ENCODE measurements at regions not wholly inside any gene's neighbourhood (a gene's known extent, or its start where the extent isn't known, plus 50 kb on each side); places are given as distances from the start of the nearest gene placed in this dataset.

DNA sequence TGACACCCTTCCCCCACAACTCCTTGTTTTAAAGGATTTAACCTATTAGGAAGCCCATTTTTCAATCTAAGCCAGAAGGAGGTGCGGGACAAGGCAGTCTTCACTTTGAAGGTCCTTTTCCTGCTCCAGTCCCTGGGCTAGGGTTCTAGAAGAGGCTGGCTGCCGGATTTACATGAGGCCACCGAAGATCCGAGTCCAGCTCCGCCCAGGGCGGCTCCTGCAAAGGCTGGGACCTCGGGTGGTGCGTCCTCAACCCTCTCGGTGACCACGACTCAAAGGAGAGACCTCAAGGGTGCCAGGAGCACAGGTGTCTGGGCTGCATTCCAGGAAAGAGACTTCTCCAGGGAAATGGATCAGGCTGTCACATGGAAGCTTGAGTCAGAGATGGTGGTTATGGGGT, 471.6 kb downstream of the PCDH19 start:
- H2BK15ac ChIP-seq (ENCODE audit: low read depth, poor library complexity, severe bottlenecking): no peak overlapping the region
- H2BK5ac ChIP-seq (ENCODE audit: low read depth, low read length, poor library complexity, severe bottlenecking): no peak overlapping the region
- no peak overlapping the region for H4K91ac ChIP-seq (ENCODE audit: low read length)
- no peak overlapping the region for H2AFZ ChIP-seq (ENCODE audit: low read depth, low read length)
- H2BK120ac ChIP-seq (ENCODE audit: low read depth, low read length): no peak overlapping the region
- H3K27me3 ChIP-seq (ENCODE audit: control insufficient read depth in 1 of 2, insufficient read depth in 1 of 2, low read length in 2 of 2): peaks cover 0 to 6% of the 10 kb centered on the region in 2 experiments
- no peaks in the 10 kb centered on the region for H3K36me3 ChIP-seq (ENCODE audit: control insufficient read depth in 1 of 2, insufficient read depth in 2 of 2, low read depth in 1 of 2, low read length in 2 of 2)
- no peak overlapping the region for H3K18ac ChIP-seq (ENCODE audit: low read depth in 1 of 2, low read length in 2 of 2)
- no peak overlapping the region for H4K8ac ChIP-seq (ENCODE audit: low read length)
- WGBS: 80% methylated on average over 10 of the region's 10 CpGs
- no peak overlapping the region for H3K4ac ChIP-seq (ENCODE audit: low read depth in 1 of 2, low read length in 2 of 2)
- no peaks in the 10 kb centered on the region for H3K79me1 ChIP-seq (replicated peaks; ENCODE audit: low read length, poor library complexity, severe bottlenecking)
- H3K4me2 ChIP-seq (ENCODE audit: low read length, poor library complexity, severe bottlenecking): no peak overlapping the region
- DNase-seq: no peak
- H2AK5ac ChIP-seq (ENCODE audit: low read length, severe bottlenecking): no peak overlapping the region
- H3K23ac ChIP-seq (ENCODE audit: low read length in 2 of 2): no peak overlapping the region
- no peaks in the 10 kb centered on the region for H3K9me3 ChIP-seq (ENCODE audit: control insufficient read depth, low read length)
- H3K27ac ChIP-seq (ENCODE audit: low read length, poor library complexity, severe bottlenecking): no peak overlapping the region
- H3K4me3 ChIP-seq (ENCODE audit: insufficient read depth in 1 of 2, low read depth in 1 of 2, low read length in 2 of 2): no peak overlapping the region
- H3K14ac ChIP-seq (ENCODE audit: low read length in 2 of 2): no peak overlapping the region
- no peaks in the 10 kb centered on the region for H3K4me1 ChIP-seq (ENCODE audit: control insufficient read depth, insufficient read depth, low read depth, low read length)
- no peak overlapping the region for H2BK12ac ChIP-seq (ENCODE audit: low read length in 2 of 2)
- no peak overlapping the region for H3K9ac ChIP-seq (ENCODE audit: low read length)

- no peak overlapping the region for H2BK12ac ChIP-seq (ENCODE audit: low read length in 2 of 2)
- no peak overlapping the region for H2BK15ac ChIP-seq (ENCODE audit: low read depth, poor library complexity, severe bottlenecking)
- no peak overlapping the region for H2AK5ac ChIP-seq (ENCODE audit: low read length, severe bottlenecking)
- H3K27me3 ChIP-seq (ENCODE audit: control insufficient read depth in 1 of 2, insufficient read depth in 1 of 2, low read length in 2 of 2): no peaks in the 10 kb centered on the region
- H3K18ac ChIP-seq (ENCODE audit: low read depth in 1 of 2, low read length in 2 of 2): no peak overlapping the region
- H3K4ac ChIP-seq (ENCODE audit: low read depth in 1 of 2, low read length in 2 of 2): no peak overlapping the region
- no peak overlapping the region for H2BK5ac ChIP-seq (ENCODE audit: low read depth, low read length, poor library complexity, severe bottlenecking)
- H2AFZ ChIP-seq (ENCODE audit: low read depth, low read length): no peak overlapping the region
- H4K8ac ChIP-seq (ENCODE audit: low read length): no peak overlapping the region
- H3K23ac ChIP-seq (ENCODE audit: low read length in 2 of 2): no peak overlapping the region
- no peak overlapping the region for H3K14ac ChIP-seq (ENCODE audit: low read length in 2 of 2)
- H3K4me1 ChIP-seq (ENCODE audit: control insufficient read depth, insufficient read depth, low read depth, low read length): no peaks in the 10 kb centered on the region
- H3K79me1 ChIP-seq (replicated peaks; ENCODE audit: low read length, poor library complexity, severe bottlenecking): no peaks in the 10 kb centered on the region
- no peak overlapping the region for H3K9ac ChIP-seq (ENCODE audit: low read length)
- no peak overlapping the region for H3K4me3 ChIP-seq (ENCODE audit: insufficient read depth in 1 of 2, low read depth in 1 of 2, low read length in 2 of 2)
- no peak overlapping the region for H3K27ac ChIP-seq (ENCODE audit: low read length, poor library complexity, severe bottlenecking)
- no peaks in the 10 kb centered on the region for H3K36me3 ChIP-seq (ENCODE audit: control insufficient read depth in 1 of 2, insufficient read depth in 2 of 2, low read depth in 1 of 2, low read length in 2 of 2)
- no peaks in the 10 kb centered on the region for H3K9me3 ChIP-seq (ENCODE audit: control insufficient read depth, low read length)
- DNase-seq: no peak
- no peak overlapping the region for H3K4me2 ChIP-seq (ENCODE audit: low read length, poor library complexity, severe bottlenecking)
- no CpG with 5 or more reads among the region's 1 CpG for WGBS
- no peak overlapping the region for H4K91ac ChIP-seq (ENCODE audit: low read length)
- H2BK120ac ChIP-seq (ENCODE audit: low read depth, low read length): no peak overlapping the region
Observed at GRCh38 chrX:99933865-99934264, 476.2 kb downstream of the PCDH19 start.

DNA sequence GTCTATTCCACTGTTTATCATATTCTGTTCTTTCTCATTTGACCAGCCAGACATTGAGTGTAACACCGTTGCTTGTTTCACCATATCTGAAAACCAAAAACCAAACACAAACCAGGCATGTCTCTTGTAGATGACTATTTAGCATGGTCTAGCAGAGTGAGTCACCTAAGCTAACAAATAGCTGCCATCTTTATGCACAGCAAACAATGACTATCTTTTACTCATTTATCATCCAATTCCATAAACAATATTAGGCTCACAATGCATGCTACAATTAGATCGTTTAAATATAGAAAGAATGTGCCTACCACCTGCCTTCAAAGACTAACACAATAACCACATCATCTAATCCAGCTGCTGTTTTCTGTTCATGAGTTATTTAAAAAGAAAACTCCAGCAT, 495.4 kb downstream of the PCDH19 start:
- Histone ChIP-seq H3K36me3 (ENCODE audit: control insufficient read depth in 1 of 2, insufficient read depth in 2 of 2, low read depth in 1 of 2, low read length in 2 of 2) (no peaks in the 10 kb centered on the region), H3K9me3 (ENCODE audit: control insufficient read depth, low read length) (no peaks in the 10 kb centered on the region), H3K4ac (ENCODE audit: low read depth in 1 of 2, low read length in 2 of 2) (no peak overlapping the region), H2BK15ac (ENCODE audit: low read depth, poor library complexity, severe bottlenecking) (no peak overlapping the region), H2BK120ac (ENCODE audit: low read depth, low read length) (no peak overlapping the region), H3K14ac (ENCODE audit: low read length in 2 of 2) (no peak overlapping the region), H3K18ac (ENCODE audit: low read depth in 1 of 2, low read length in 2 of 2) (no peak overlapping the region), H3K79me1 (replicated peaks; ENCODE audit: low read length, poor library complexity, severe bottlenecking) (no peaks in the 10 kb centered on the region), H3K27me3 (ENCODE audit: control insufficient read depth in 1 of 2, insufficient read depth in 1 of 2, low read length in 2 of 2) (no peaks in the 10 kb centered on the region), H3K4me2 (ENCODE audit: low read length, poor library complexity, severe bottlenecking) (no peak overlapping the region), H4K8ac (ENCODE audit: low read length) (no peak overlapping the region), H4K91ac (ENCODE audit: low read length) (no peak overlapping the region), H3K27ac (ENCODE audit: low read length, poor library complexity, severe bottlenecking) (no peak overlapping the region), H3K23ac (ENCODE audit: low read length in 2 of 2) (no peak overlapping the region), H2AK5ac (ENCODE audit: low read length, severe bottlenecking) (no peak overlapping the region), H2AFZ (ENCODE audit: low read depth, low read length) (no peak overlapping the region), H3K9ac (ENCODE audit: low read length) (no peak overlapping the region), H2BK5ac (ENCODE audit: low read depth, low read length, poor library complexity, severe bottlenecking) (no peak overlapping the region), H3K4me3 (ENCODE audit: insufficient read depth in 1 of 2, low read depth in 1 of 2, low read length in 2 of 2) (no peak overlapping the region), H2BK12ac (ENCODE audit: low read length in 2 of 2) (no peak overlapping the region), H3K4me1 (ENCODE audit: control insufficient read depth, insufficient read depth, low read depth, low read length) (no peaks in the 10 kb centered on the region)
- WGBS: 23% methylated on average over 2 of the region's 2 CpGs
- no peak for DNase-seq

DNA sequence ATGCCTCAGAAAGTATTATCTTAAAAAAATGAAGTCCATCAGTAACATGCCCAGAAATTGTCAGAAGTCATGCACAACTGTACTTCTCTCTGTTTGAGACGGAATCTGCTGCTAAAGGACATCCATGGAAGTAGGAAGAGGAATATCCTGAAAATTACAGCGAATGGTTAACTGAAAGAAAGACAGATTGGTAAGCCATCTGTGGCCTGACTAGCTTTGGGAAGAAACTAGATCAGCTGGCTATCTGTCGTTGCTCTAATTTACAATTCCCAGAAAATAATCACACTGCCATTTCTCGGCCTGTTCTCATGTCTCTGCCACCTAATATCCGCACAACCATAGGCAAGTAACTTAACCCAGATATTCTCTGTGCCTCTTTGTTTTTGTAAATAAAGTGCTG, 496.5 kb downstream of the PCDH19 start:
- H3K4me1 ChIP-seq (ENCODE audit: control insufficient read depth, insufficient read depth, low read depth, low read length): no peaks in the 10 kb centered on the region
- no peak overlapping the region for H3K27ac ChIP-seq (ENCODE audit: low read length, poor library complexity, severe bottlenecking)
- WGBS: 77% methylated on average over 3 of the region's 5 CpGs
- H2BK120ac ChIP-seq (ENCODE audit: low read depth, low read length): no peak overlapping the region
- no peak overlapping the region for H3K18ac ChIP-seq (ENCODE audit: low read depth in 1 of 2, low read length in 2 of 2)
- no peak overlapping the region for H2AK5ac ChIP-seq (ENCODE audit: low read length, severe bottlenecking)
- no peak overlapping the region for H4K8ac ChIP-seq (ENCODE audit: low read length)
- no peak overlapping the region for H3K9ac ChIP-seq (ENCODE audit: low read length)
- no peak overlapping the region for H2BK15ac ChIP-seq (ENCODE audit: low read depth, poor library complexity, severe bottlenecking)
- no peak for DNase-seq
- no peak overlapping the region for H3K4me3 ChIP-seq (ENCODE audit: insufficient read depth in 1 of 2, low read depth in 1 of 2, low read length in 2 of 2)
- H3K36me3 ChIP-seq (ENCODE audit: control insufficient read depth in 1 of 2, insufficient read depth in 2 of 2, low read depth in 1 of 2, low read length in 2 of 2): no peaks in the 10 kb centered on the region
- no peaks in the 10 kb centered on the region for H3K79me1 ChIP-seq (replicated peaks; ENCODE audit: low read length, poor library complexity, severe bottlenecking)
- no peak overlapping the region for H2BK12ac ChIP-seq (ENCODE audit: low read length in 2 of 2)
- no peak overlapping the region for H3K23ac ChIP-seq (ENCODE audit: low read length in 2 of 2)
- no peak overlapping the region for H3K4me2 ChIP-seq (ENCODE audit: low read length, poor library complexity, severe bottlenecking)
- no peak overlapping the region for H3K4ac ChIP-seq (ENCODE audit: low read depth in 1 of 2, low read length in 2 of 2)
- H3K14ac ChIP-seq (ENCODE audit: low read length in 2 of 2): no peak overlapping the region
- no peak overlapping the region for H2AFZ ChIP-seq (ENCODE audit: low read depth, low read length)
- no peaks in the 10 kb centered on the region for H3K27me3 ChIP-seq (ENCODE audit: control insufficient read depth in 1 of 2, insufficient read depth in 1 of 2, low read length in 2 of 2)
- H2BK5ac ChIP-seq (ENCODE audit: low read depth, low read length, poor library complexity, severe bottlenecking): no peak overlapping the region
- H4K91ac ChIP-seq (ENCODE audit: low read length): no peak overlapping the region
- no peaks in the 10 kb centered on the region for H3K9me3 ChIP-seq (ENCODE audit: control insufficient read depth, low read length)
